HG03066 (cell line): ENCODE measurements at regions not wholly inside any gene's neighbourhood (a gene's known extent, or its start where the extent isn't known, plus 50 kb on each side); places are given as distances from the start of the nearest gene placed in this dataset.

Source experiments
- ATAC-seq: cut with Tn5 transposase; IDR thresholded peaks from one replicate; pipeline ENCODE4 v1.9.1; 2021; ENCODE audit warnings: low read depth; ENCODE audit not compliant: unreplicated experiment

DNA sequence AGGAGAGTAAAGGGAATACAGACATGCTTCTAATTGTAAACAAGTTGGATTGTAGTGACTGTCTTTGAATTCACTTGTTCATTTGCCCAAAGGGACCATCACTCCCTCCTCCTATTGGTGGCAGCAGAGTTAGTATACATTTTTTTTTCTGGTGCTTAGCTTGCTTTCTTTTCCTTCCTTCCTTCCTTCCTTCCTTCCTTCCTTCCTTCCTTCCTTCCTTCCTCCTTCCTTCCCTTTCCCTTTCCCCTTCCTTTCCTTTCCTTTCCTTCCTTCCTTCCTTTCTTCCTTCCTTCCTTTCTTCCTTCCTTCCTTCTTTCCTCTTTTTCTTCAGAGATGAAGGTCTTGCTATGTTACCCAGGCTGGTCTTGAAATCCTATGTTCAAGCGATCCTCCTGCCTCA, 94.8 kb upstream of the ATP6AP2 start:
- ATAC-seq, result no peak

DNA sequence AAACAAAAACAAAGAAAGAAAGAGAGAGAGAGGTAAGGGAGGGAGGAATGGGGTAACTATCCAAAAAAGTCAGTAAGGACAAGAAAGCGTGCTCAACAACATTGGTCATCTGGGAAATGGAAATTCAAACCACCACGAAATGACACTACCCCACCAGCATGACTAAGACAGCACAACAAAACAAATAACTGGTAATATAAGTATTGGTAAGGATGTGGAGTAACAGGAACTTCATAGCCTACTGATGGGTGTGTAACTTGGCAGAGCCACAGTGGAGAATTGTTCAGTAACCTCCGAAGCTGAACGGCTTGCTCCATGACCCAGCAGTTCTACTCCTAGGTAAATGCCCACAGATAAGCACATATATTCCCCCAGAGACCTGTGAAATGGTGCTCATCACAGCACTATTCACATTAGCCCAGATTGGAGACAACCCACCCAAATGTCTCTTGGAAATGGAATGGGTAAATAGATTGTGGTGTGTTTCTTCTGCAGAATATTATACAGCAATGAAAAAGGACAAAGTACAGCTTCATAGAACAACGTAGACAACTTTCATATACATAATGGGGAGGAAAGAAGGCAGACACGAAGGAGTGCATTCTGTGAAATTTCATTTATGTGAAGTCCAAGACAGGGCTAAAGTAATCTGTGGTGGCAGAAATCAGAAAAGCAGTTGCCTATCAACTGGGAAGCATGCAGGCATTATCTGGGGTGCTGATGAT, 95.5 kb upstream of the ATP6AP2 start:
- ATAC-seq, result no peak

GRCh38 chrX:40484408-40485091, 96.2 kb upstream of the ATP6AP2 start:
- no peak for ATAC-seq

GRCh38 chrX:40483502-40483901, 97.3 kb upstream of the ATP6AP2 start:
- no peak for ATAC-seq

DNA sequence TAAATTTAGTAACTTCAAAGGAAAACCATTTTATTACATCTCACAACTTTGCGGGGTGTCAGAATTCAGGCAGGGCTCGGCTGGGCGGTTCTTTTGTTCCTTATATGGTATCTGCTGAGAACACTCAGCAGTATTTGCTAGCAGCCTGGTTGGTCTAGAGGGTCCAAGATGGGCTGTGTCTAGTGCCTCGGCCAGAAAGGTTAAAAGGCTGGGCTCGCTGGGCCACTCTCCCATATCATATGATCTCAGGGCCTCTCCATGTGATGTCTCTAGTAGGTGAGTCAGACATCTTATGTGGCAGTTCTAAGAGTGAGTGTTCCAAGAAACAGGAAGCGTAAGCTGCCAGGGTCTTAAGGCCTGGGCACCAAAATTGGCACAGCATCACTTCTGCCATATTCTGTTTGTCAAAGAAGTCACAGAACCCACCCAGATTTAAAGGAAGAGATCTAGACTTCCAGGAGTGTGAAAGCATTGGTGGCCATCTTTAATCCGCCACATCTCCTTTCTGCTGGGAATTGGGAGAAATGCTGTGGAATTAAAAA, 100.9 kb upstream of the ATP6AP2 start:
- no peak for ATAC-seq

- ATAC-seq, result no peak
These were observed 102.2 kb upstream of the ATP6AP2 start for GRCh38 chrX:40478474-40479065.

DNA sequence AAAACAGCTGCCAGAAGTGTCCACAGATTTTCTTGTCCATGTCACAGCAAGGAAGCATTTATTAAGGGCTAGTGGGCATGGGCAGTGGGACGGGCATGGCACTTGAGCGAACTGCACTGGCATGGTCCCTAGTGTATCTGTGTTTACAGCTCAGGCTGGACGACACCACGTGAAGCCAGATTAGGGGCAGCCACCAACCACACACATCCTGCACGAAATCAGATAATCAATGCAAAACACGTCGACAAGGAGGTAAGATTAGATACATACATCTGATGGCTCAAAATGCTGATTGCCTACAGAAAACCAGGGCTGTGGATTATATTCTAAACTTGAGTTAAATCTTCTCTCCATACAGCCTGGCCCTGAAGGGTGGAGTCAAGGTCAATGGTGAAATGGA, 103.8 kb upstream of the ATP6AP2 start:
- no peak for ATAC-seq

- no peak for ATAC-seq
These were observed 106.1 kb upstream of the ATP6AP2 start for GRCh38 chrX:40474645-40475044.

DNA sequence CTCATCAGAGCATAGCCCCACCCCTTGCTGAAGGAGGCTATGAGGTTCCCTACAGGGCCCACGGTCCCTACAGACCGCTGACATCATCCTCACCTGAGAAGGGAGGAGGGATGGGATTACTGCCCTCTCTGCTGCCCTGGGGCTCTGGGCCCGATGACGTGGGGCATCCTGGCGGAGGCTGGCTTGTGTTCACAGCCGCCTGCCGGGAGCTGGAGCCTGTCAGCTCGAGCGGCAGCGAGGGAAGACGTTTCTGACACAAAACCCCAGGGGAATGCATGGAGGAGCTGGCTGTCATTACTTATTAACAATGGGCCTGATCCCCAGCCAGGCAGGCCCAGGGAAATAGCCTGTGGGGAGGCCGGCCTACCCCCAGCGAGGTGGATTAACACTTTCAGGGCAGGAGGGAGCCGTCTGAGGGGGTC, 106.6 kb upstream of the ATP6AP2 start:
- ATAC-seq, result no peak

GRCh38 chrX:40473460-40474204, 107.1 kb upstream of the ATP6AP2 start:
- ATAC-seq, result no peak

DNA sequence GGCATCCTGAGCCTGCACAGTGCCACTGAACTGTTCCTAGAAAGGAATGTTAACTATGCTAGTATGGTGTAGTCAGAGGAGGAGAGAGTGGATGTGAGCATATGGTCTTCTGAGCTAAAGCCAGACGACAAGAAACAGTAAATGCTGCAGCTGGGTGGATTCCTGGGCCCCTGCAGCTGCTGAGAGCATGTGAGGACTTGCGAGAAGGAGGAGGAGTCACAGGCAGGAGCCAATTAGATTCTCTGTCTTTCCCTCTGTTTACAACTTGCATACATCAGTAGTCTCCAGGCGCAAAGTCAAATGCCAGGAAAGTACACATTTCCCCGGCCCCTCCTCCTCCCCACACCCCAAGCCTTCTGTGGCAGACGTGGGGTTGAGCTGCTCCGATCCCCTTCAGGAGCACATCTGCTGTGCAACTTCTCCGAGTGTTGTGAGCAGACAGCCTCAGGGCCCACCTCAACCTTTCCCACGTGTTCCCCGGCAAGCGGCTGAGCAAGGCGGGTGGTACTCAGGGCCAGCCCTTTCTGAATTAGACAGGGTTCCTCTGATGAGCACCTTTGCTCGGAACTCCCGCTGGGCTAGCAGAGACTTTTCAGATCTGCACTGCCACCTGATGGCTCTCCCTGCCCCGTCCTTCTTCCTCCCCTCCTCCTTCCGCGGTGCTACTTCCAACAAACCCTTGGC, 108.7 kb upstream of the ATP6AP2 start:
- ATAC-seq, result no peak

DNA sequence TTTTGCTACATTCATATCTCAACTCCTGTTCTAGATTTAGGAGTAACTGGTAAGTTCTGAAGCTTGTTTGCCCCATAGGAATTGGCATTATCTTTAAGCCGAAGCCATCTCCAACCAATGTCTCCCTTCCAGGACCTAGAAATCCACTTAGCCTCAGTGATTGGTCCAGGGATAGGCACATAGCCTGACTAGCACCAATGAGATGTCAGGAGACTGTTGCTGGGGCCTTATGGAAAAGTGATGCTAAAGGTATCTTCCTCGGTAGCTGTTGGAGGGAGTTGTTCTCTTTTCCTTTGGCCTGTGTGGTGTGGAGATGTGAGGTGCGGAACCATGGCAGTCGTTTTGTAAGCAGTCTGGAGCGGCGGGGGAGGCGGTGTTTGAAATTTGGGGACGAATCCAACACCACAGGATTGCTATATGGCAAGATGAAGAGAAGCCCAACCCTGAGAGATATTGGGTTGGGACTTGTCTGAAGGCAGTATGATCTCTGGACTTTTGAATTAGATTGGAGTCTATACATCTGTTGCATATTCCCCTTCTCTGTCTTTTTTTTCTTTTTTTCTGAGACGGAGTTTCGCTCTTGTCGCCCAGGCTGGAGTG, 109.8 kb upstream of the ATP6AP2 start:
- no peak for ATAC-seq

DNA sequence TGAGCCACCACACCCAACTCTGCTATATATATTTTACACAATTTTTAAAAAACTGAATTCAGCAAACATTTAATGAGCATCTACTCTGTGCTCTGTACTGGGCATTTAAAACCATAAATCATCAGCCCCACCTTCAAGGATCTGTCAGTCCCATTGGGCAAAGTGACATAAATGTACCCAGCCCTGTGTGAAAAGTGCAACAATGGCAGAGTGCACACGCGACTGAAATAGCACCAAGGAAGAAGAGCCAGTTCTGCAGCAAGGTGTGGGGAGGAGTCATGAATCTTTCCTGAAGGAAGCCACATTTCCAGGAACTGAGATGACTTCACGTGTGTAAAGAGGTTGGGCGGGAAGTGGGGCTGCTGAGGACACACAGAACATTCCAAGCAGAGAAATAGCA, 111.5 kb upstream of the ATP6AP2 start:
- ATAC-seq, result no peak

DNA sequence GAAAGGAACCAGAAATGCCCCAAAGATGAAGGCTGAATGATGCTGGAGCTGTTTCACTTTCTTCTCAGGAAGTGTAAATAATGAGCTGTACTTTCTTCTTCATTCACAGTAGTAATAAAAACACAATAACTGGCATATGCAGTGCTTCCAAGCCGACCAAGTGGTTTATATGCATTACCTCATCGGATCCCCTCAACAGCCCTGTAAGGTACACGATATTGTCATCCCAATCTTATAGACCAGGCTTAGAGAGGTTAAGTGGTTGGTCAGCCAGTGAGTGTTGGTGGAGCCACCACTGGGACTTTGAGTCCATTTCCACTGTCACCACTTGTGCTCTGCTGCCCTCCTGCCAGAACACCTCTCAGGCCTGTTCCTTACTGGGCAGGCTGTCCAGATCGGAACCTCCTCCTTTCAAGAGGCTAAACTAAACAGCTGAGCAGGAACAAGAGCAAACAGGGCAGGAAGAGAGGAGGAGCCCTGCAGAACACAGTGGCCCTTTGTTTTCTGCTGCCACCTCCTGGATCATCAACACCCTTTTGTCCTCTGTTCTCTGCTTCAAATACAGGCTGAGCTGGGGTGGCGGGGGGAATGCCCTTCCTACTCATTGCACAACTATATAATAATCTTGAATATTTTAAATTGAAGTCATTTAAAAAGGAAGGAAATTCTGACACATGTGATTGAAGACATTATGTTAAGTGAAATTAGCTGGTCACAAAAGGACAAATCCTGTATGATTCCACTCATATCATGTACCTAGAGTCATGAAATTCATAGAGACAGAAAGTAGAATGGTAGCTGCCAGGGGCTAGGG, 112.5 kb upstream of the ATP6AP2 start:
- ATAC-seq, result no peak

DNA sequence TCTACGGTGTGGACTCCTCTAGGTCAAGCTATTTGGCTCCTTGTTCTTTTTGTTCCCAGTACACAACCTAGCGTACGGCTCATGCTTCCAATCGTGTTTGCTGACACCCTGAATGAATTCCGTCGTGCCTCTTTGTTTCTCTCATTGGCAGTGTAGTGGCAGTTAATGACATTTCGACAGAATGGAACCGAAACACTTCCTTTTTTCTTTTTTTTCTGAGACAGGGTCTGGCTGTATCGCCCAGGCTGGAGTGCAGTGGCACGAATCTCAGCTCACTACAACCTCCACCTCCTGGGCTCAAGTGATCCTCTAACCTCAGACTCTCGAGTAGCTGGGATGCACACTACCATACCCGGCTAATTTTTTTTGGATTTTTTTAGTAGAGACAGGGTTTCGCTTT, 113.3 kb upstream of the ATP6AP2 start:
- no peak for ATAC-seq

DNA sequence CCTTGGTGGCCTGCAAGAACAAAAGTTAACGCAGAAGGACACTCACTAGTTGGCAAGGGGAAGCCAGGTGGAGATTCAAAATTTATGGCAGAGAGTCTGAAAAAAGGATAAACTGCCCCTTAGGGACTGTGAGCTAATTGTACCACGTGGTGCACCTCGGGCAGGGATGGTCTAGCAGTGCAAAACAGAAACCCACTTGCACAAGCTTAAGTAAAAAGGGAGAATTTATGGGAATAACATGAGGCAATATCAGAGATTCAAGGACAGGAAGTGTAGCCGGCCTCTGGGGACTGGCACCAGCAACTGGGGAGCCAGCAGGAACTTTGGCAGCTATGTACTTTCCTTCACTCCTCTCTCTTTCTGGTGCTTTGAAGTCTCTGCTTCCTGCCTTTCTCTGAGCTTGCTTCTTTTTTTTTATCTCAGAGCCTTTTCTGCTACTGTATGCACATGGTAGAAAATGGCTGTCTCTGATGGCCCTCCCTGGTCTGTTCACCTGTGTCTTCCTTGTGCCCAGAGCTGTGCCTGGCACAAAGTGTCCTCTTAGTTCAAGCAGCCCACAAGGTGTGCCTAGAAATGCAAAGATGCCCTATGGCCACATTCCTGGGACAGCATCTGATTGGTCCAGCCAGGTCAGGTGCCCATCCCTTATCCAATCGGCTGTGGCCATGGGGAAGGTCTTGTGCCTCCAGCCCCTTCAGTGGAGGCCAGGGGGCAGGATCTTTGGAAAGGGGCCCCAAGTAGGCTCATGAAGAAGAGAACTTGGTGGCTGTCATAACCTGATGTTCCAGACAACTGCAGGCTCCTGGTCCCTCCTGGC, 114.8 kb upstream of the ATP6AP2 start:
- ATAC-seq, result no peak

DNA sequence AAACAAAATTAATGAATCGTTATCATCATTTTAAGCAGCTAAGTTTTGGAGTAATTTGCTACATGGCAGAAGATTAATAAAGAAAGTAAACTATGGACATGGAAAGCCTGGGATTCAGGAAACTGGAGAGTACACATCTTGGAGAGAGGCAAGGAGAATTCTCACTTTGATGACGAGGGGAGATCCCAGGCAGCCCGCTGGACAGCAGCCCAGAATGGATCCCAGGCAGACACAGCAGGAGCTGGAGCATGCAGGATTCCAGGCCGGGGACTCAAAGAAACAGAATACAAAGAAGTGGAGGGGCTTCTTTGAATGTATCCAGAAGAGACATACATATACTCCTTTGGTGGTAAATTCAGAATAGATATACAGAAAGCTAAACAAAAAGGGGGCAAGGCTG, 118.0 kb upstream of the ATP6AP2 start:
- ATAC-seq, result no peak

- no peak for ATAC-seq
These were observed 119.8 kb upstream of the ATP6AP2 start for GRCh38 chrX:40460926-40461325.
